ENCODE measurements at regions not wholly inside any gene's neighbourhood (a gene's known extent, or its start where the extent isn't known, plus 50 kb on each side); places are given as distances from the start of the nearest gene placed in this dataset.

GRCh38 chr12:38138225-38139221 is 178.1 kb upstream of the ALG10B start:
- no peaks in the 10 kb centered on the region for H3K36me3 ChIP-seq
- no peak overlapping the region for H3K9ac ChIP-seq
- H3K4me3 ChIP-seq: no peak overlapping the region
- no peaks in the 10 kb centered on the region for H4K20me1 ChIP-seq
- H3K4me2 ChIP-seq: 0 out of 2 replicates have a peak overlapping the region, but pooled peaks have one; percentile 5
- no peaks in the 10 kb centered on the region for H3K4me1 ChIP-seq
- H3K27me3 ChIP-seq: no peaks in the 10 kb centered on the region
- no peaks in the 10 kb centered on the region for H3K9me3 ChIP-seq
- no peak for TF ChIP-seq Cebpa-rat (IDR thresholded peaks at IDR 0.05)
- H3K27ac ChIP-seq: no peak overlapping the region

- Histone ChIP-seq H3K27me3 (no peaks in the 10 kb centered on the region), H3K9me3 (no peaks in the 10 kb centered on the region), H3K4me1 (no peaks in the 10 kb centered on the region), H3K9ac (no peak overlapping the region), H3K36me3 (no peaks in the 10 kb centered on the region), H4K20me1 (no peaks in the 10 kb centered on the region), H3K27ac (no peak overlapping the region), H3K4me3 (no peak overlapping the region), H3K4me2 (no peak overlapping the region)
- TF ChIP-seq Cebpa-rat (IDR thresholded peaks at IDR 0.05): no peak
Observed at GRCh38 chr12:38139456-38139855, 177.1 kb upstream of the ALG10B start.

- TF ChIP-seq Cebpa-rat (IDR thresholded peaks at IDR 0.05): no peak
- no peaks in the 10 kb centered on the region for H3K36me3 ChIP-seq
- H3K4me2 ChIP-seq: no peak overlapping the region
- H3K9ac ChIP-seq: no peak overlapping the region
- no peaks in the 10 kb centered on the region for H3K4me1 ChIP-seq
- H3K27ac ChIP-seq: no peak overlapping the region
- peaks cover 14% of the 10 kb centered on the region for H3K9me3 ChIP-seq
- no peaks in the 10 kb centered on the region for H3K27me3 ChIP-seq
- no peaks in the 10 kb centered on the region for H4K20me1 ChIP-seq
- no peak overlapping the region for H3K4me3 ChIP-seq
Observed at GRCh38 chr12:38141239-38141638, 175.3 kb upstream of the ALG10B start.

DNA sequence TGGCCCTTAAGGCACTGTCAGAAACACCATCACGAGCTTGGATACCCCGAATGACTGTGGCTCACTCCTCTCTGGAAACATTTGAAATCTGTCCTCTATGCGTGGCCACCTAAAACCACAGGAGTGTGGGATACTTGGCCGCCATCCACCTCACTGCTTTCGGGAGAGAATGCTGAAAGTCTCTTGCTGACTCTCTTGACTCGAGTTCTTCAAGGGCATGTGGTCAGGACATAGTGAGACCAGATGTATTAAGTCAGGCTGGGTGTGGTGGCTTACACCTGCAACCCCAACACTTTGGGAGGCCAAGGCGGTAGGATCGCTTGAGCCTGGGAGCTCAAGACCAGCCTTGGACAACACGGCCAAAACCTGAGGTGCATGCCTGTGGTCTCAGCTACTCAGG is 174.7 kb upstream of the ALG10B start:
- Histone ChIP-seq H3K27me3 (no peaks in the 10 kb centered on the region), H3K9ac (no peak overlapping the region), H4K20me1 (no peaks in the 10 kb centered on the region), H3K4me3 (no peak overlapping the region), H3K4me2 (no peak overlapping the region), H3K36me3 (no peaks in the 10 kb centered on the region), H3K27ac (no peak overlapping the region), H3K9me3 (peaks cover 20% of the 10 kb centered on the region), H3K4me1 (no peaks in the 10 kb centered on the region)
- TF ChIP-seq Cebpa-rat (IDR thresholded peaks at IDR 0.05): no peak

DNA sequence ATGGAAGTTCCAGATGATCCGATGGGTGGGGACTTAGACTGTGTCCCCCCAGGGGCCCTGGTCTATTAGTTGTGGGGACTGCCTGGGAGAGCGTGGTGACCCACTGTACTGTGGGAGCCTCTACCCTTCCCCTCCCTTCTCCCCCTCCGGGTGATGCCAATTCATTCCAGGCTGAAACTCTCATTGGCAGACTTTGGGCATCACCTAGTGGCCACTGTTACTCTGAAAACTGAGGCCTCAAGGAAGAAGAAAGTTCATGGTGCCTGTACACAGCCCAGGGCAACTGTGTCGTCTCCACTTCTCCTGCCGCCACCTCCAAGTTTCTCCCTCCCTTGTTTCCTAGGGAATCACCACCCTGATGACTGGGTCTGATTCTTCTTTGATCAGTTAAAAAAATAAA is 173.6 kb upstream of the ALG10B start:
- Histone ChIP-seq H3K4me1 (no peaks in the 10 kb centered on the region), H4K20me1 (no peaks in the 10 kb centered on the region), H3K9ac (no peak overlapping the region), H3K27me3 (no peaks in the 10 kb centered on the region), H3K9me3 (peaks cover 31% of the 10 kb centered on the region), H3K4me3 (no peak overlapping the region), H3K36me3 (no peaks in the 10 kb centered on the region), H3K4me2 (no peak overlapping the region), H3K27ac (no peak overlapping the region)
- TF ChIP-seq Cebpa-rat (IDR thresholded peaks at IDR 0.05): no peak

- Histone ChIP-seq H3K36me3 (no peaks in the 10 kb centered on the region), H3K9me3 (peaks cover 40% of the 10 kb centered on the region), H3K4me1 (no peaks in the 10 kb centered on the region), H3K27ac (no peak overlapping the region), H3K4me2 (no peak overlapping the region), H3K27me3 (no peaks in the 10 kb centered on the region), H4K20me1 (no peaks in the 10 kb centered on the region), H3K9ac (no peak overlapping the region), H3K4me3 (no peak overlapping the region)
- TF ChIP-seq Cebpa-rat (IDR thresholded peaks at IDR 0.05): no peak
Observed at GRCh38 chr12:38144049-38144448, 172.5 kb upstream of the ALG10B start.

- Histone ChIP-seq H3K4me1 (no peaks in the 10 kb centered on the region), H3K4me2 (no peak overlapping the region), H4K20me1 (no peaks in the 10 kb centered on the region), H3K4me3 (no peak overlapping the region), H3K9ac (no peak overlapping the region), H3K27me3 (no peaks in the 10 kb centered on the region), H3K36me3 (no peaks in the 10 kb centered on the region), H3K9me3 (peaks cover 47% of the 10 kb centered on the region), H3K27ac (no peak overlapping the region)
- no peak for TF ChIP-seq Cebpa-rat (IDR thresholded peaks at IDR 0.05)
Observed at GRCh38 chr12:38144601-38145436, 171.8 kb upstream of the ALG10B start.

DNA sequence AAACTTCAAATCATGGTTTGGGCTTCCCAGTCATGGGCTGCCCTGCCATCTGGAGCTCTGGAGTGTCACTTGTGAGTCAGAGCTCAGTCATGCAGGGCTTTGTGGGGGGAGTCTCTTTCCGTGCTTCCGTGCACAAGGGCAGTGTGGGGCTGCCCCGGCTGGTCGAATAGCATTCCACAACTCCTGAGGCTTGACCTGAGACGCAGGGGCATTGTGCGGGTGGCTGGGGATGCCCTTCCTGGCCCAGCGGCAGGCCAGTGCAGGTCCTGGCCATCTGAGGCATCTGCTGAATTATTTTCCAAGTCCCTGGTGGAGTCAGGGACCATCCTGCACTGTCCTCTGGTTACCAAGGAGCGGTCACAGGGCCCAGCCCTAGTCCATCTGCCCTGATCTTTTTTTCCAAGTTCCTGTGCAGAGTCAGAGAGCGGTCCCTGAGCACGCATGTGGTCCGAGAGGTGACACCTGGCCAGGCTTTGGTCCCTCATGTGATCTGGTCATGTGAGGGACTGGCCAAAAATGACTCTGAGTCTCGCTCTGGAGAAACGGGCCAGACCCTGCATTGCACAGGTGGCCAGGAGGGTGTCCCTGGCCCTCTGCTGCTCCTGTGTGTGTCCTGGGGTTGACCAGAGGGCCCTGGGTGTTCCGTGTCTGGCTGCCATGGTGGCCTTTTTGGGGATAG is 167.0 kb upstream of the ALG10B start:
- no peaks in the 10 kb centered on the region for H4K20me1 ChIP-seq
- peaks cover 88% of the 10 kb centered on the region for H3K9me3 ChIP-seq
- H3K4me3 ChIP-seq: no peak overlapping the region
- H3K4me2 ChIP-seq: no peak overlapping the region
- no peak overlapping the region for H3K27ac ChIP-seq
- no peaks in the 10 kb centered on the region for H3K4me1 ChIP-seq
- no peak for TF ChIP-seq Cebpa-rat (IDR thresholded peaks at IDR 0.05)
- no peak overlapping the region for H3K9ac ChIP-seq
- no peaks in the 10 kb centered on the region for H3K27me3 ChIP-seq
- H3K36me3 ChIP-seq: no peaks in the 10 kb centered on the region

GRCh38 chr12:38151991-38152700 is 164.4 kb upstream of the ALG10B start:
- Histone ChIP-seq H3K4me3 (no peak overlapping the region), H3K36me3 (no peaks in the 10 kb centered on the region), H3K4me2 (no peak overlapping the region), H4K20me1 (no peaks in the 10 kb centered on the region), H3K9me3 (peaks cover 91% of the 10 kb centered on the region), H3K9ac (no peak overlapping the region), H3K4me1 (no peaks in the 10 kb centered on the region), H3K27me3 (no peaks in the 10 kb centered on the region), H3K27ac (no peak overlapping the region)
- TF ChIP-seq Cebpa-rat (IDR thresholded peaks at IDR 0.05): no peak
